ENCODE measurements at regions not wholly inside any gene's neighbourhood (a gene's known extent, or its start where the extent isn't known, plus 50 kb on each side); places are given as distances from the start of the nearest gene placed in this dataset.

DNA sequence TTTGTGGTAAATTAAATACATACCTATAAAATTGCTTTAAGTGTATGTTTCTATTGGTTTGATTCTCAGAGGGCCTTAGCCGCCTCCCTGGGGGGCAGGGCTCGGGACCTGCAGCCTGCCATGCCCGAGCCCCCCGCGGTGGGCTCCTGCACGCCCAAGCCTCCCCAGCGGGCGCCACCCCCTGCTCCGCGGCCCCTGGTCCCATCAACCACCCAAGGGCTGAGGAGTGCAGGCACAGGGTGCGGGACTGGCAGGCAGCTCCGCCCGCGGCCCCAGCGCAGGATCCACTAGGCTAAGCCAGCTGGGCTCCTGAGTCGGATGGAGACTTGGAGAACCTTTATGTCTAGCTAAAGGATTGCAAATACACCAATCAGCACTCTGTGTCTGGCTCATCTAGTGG is 108.3 kb upstream of the INPP4B start:
- H3K27me3 Mint-ChIP-seq (ENCODE audit: low read depth), result no peaks in the 10 kb centered on the region
- H3K4me3 Mint-ChIP-seq, result no peak overlapping the region
- no peak overlapping the region for H3K27ac Mint-ChIP-seq (ENCODE audit: unreplicated experiment)
- peaks cover 14% of the 10 kb centered on the region for H3K4me1 Mint-ChIP-seq
- no peak for DNase-seq (ENCODE audit: low read depth, low spot score)
- TF ChIP-seq, protein P1, sequence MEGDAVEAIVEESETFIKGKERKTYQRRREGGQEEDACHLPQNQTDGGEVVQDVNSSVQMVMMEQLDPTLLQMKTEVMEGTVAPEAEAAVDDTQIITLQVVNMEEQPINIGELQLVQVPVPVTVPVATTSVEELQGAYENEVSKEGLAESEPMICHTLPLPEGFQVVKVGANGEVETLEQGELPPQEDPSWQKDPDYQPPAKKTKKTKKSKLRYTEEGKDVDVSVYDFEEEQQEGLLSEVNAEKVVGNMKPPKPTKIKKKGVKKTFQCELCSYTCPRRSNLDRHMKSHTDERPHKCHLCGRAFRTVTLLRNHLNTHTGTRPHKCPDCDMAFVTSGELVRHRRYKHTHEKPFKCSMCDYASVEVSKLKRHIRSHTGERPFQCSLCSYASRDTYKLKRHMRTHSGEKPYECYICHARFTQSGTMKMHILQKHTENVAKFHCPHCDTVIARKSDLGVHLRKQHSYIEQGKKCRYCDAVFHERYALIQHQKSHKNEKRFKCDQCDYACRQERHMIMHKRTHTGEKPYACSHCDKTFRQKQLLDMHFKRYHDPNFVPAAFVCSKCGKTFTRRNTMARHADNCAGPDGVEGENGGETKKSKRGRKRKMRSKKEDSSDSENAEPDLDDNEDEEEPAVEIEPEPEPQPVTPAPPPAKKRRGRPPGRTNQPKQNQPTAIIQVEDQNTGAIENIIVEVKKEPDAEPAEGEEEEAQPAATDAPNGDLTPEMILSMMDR (conservative IDR thresholded peaks at IDR 0.05), result no peak
- no peaks in the 10 kb centered on the region for H3K36me3 Mint-ChIP-seq (ENCODE audit: low read depth)
- peaks cover 7% of the 10 kb centered on the region for H3K9me3 Mint-ChIP-seq

DNA sequence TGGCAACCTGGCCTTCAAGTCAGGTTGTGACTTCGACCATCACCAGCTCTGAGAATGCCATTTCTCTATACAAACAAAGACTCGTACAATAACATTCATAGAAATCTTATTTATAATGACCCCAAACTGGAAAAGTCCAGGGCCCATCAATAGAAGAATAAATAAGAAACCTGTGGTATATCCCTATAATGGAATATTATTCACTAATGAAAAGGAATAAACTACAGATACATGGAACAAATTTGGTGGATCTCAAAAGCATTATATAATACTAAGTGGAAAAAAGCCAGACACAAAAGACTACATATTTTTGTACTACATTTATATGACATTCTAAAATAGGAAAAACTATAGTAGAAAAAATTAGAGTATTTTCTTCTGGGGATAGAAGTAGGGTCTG is 109.4 kb upstream of the INPP4B start:
- Mint-ChIP-seq H3K4me3 (no peak overlapping the region), H3K27ac (ENCODE audit: unreplicated experiment) (no peak overlapping the region), H3K27me3 (ENCODE audit: low read depth) (no peaks in the 10 kb centered on the region), H3K9me3 (peaks cover 7% of the 10 kb centered on the region), H3K36me3 (ENCODE audit: low read depth) (no peaks in the 10 kb centered on the region), H3K4me1 (peaks cover 14% of the 10 kb centered on the region)
- TF ChIP-seq, protein P1 (conservative IDR thresholded peaks at IDR 0.05), result no peak
- no peak for DNase-seq (ENCODE audit: low read depth, low spot score)

DNA sequence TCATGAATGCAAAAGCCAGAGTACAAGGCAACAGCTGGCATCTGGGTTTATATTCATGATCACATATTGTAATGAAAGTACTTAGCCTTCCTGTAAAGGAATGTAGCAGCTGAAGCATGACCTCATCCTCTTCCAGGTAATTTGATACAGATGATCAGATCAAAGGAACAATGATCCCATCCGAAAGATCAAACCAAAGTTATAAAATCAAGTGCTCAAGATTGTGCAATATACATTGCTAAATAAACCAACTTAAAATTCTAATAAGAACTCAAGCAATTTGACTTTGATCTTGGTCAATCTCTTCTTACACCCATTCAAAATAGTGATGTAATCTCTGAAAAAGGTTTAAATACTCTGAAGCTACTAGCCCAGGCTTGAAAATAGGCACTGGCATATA is 113.1 kb upstream of the INPP4B start:
- TF ChIP-seq, protein P1 (conservative IDR thresholded peaks at IDR 0.05), result no peak
- H3K27me3 Mint-ChIP-seq (ENCODE audit: low read depth), result no peaks in the 10 kb centered on the region
- H3K4me3 Mint-ChIP-seq, result no peak overlapping the region
- no peak overlapping the region for H3K27ac Mint-ChIP-seq (ENCODE audit: unreplicated experiment)
- DNase-seq (ENCODE audit: low read depth, low spot score), result no peak
- peaks cover 22% of the 10 kb centered on the region for H3K4me1 Mint-ChIP-seq
- peaks cover 5% of the 10 kb centered on the region for H3K9me3 Mint-ChIP-seq
- H3K36me3 Mint-ChIP-seq (ENCODE audit: low read depth), result no peaks in the 10 kb centered on the region

DNA sequence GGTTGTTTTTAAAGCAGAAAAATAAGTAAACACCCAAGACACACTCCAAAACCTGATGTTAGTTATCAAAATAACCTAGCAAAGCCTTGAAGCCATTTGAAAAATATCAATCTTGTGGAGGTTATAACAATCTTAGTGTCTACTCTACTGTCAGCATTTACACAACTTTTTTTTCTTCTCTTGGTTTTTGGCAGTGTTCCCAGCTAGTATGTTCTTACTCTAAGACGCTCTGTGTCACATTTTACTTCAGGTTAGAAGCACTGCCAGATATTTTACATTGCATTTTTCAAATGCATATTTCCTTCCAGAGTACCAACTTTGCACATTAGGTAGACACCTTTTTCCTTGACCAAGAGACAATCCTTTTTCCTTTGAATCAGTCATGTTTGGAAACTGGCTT is 114.0 kb upstream of the INPP4B start:
- DNase-seq (ENCODE audit: low read depth, low spot score), result no peak
- peaks cover 5% of the 10 kb centered on the region for H3K9me3 Mint-ChIP-seq
- TF ChIP-seq, protein P1 (conservative IDR thresholded peaks at IDR 0.05), result no peak
- no peaks in the 10 kb centered on the region for H3K27me3 Mint-ChIP-seq (ENCODE audit: low read depth)
- H3K36me3 Mint-ChIP-seq (ENCODE audit: low read depth), result no peaks in the 10 kb centered on the region
- no peak overlapping the region for H3K4me3 Mint-ChIP-seq
- peaks cover 22% of the 10 kb centered on the region for H3K4me1 Mint-ChIP-seq
- H3K27ac Mint-ChIP-seq (ENCODE audit: unreplicated experiment), result no peak overlapping the region

DNA sequence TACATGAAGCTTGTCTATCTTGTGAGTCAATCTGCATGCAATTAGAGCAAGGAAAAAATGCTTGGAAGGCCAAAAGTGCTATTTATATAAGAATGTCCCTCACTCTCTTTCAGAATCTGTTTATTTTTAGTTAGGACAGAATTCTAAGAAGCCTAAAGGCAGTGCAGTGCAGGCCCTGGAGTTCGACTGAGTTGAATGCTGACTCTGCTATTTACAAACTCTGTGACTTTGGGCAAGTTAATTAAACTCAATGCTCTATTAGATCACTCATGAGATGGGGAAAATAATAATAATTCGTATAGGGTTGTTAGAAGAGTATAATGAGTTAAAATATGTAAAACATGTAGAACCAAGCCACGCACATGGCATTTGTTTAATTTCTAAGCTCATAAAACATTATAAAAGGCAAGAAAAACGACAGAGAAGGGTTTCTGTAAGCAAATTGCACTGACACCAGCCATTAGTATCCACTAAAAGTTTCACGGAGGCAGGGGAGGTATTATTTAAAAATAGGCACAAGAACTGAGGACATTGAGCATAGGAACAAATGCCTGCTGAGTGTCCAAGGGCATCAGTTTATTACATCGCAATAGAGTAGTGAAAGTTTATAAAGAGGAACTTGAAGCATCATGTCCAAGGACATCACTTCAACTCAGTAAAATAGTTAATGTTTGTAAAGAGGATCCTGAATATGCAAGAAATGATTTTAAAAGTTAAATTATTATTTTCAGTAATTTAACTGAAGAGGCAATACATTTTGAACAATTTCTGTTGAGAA is 115.0 kb upstream of the INPP4B start:
- DNase-seq (ENCODE audit: low read depth, low spot score), result no peak
- no peak overlapping the region for H3K4me3 Mint-ChIP-seq
- H3K36me3 Mint-ChIP-seq (ENCODE audit: low read depth), result no peaks in the 10 kb centered on the region
- H3K9me3 Mint-ChIP-seq, result peaks cover 3% of the 10 kb centered on the region
- TF ChIP-seq, protein P1 (conservative IDR thresholded peaks at IDR 0.05), result no peak
- H3K27me3 Mint-ChIP-seq (ENCODE audit: low read depth), result no peaks in the 10 kb centered on the region
- H3K4me1 Mint-ChIP-seq, result peaks cover 22% of the 10 kb centered on the region
- H3K27ac Mint-ChIP-seq (ENCODE audit: unreplicated experiment), result no peak overlapping the region

All from neural crest cell (in vitro differentiated cells).